WTC11 (cell line): ENCODE measurements at regions not wholly inside any gene's neighbourhood (a gene's known extent, or its start where the extent isn't known, plus 50 kb on each side); places are given as distances from the start of the nearest gene placed in this dataset.

Experiments used
- ATAC-seq: fragments of 200-7000 bp; cut with Tn5 transposase; 2 replicates; pipeline ENCODE4 v1.10.0; 2021; ENCODE audit warnings: mild to moderate bottlenecking, moderate library complexity
- CTCF ChIA-PET: fragments of 300-600 bp; sonication (Branson Sonifier 250); formaldehyde crosslinking; loops from one replicate; lab custom pipeline; 2021; ENCODE audit warnings: antibody characterized with exemption; lab: Charles Lee
- POLR2A ChIA-PET: fragments of 350-600 bp; sonication (Branson Sonifier 250); formaldehyde crosslinking; loops from one replicate; lab custom pipeline; 2021; ENCODE audit warnings: antibody characterized with exemption; lab: Charles Lee
- DNase-seq: peaks from one replicate; pipeline ENCODE4 v3.0.0; 2021; ENCODE audit warnings: low spot score
- H3K27ac Mint-ChIP-seq: 2 replicates; pipeline ENCODE4 v1.8.0; 2021; ENCODE audit warnings: mixed read lengths
- H3K27me3 Mint-ChIP-seq: 2 replicates; pipeline ENCODE4 v1.8.0; 2021; ENCODE audit warnings: low read depth, mild to moderate bottlenecking, moderate library complexity, mixed read lengths
- H3K36me3 Mint-ChIP-seq: 2 replicates; pipeline ENCODE4 v1.8.0; 2021; ENCODE audit warnings: mixed read lengths
- H3K4me1 Mint-ChIP-seq: 2 replicates; pipeline ENCODE4 v1.8.0; 2022; ENCODE audit warnings: mixed read lengths
- H3K4me3 Mint-ChIP-seq: 2 replicates; pipeline ENCODE4 v1.8.0; 2021; ENCODE audit warnings: mild to moderate bottlenecking, moderate library complexity, mixed read lengths
- H3K9me3 Mint-ChIP-seq: 2 replicates; pipeline ENCODE4 v1.8.0; 2021; ENCODE audit warnings: mixed read lengths
- AFF4 ChIP-seq: sonication (generic); formaldehyde crosslinking; IDR thresholded peaks from 2 replicates; pipeline ENCODE4 v1.8.1; 2023; ENCODE audit warnings: mild to moderate bottlenecking, missing genetic modification reagents, borderline replicate concordance
- CREB1 ChIP-seq: sonication (generic); formaldehyde crosslinking; IDR thresholded peaks from 2 replicates; pipeline ENCODE4 v1.8.0; 2023; ENCODE audit warnings: mild to moderate bottlenecking, missing genetic modification reagents
- ERG ChIP-seq: fragments of 250-450 bp; sonication (Bioruptor Pico); IDR thresholded peaks from 2 replicates; pipeline ENCODE4 v1.8.0; 2021; ENCODE audit warnings: mild to moderate bottlenecking
- FOXP1 ChIP-seq: sonication (generic); formaldehyde crosslinking; IDR thresholded peaks from 2 replicates; pipeline ENCODE4 v1.8.0; 2022; ENCODE audit warnings: missing genetic modification reagents, mild to moderate bottlenecking, moderate library complexity, borderline replicate concordance
- FOXP4 ChIP-seq: sonication (generic); formaldehyde crosslinking; IDR thresholded peaks from 2 replicates; pipeline ENCODE4 v1.8.0; 2022; ENCODE audit warnings: mild to moderate bottlenecking, missing genetic modification reagents
- OVOL2 ChIP-seq: fragments of 250-450 bp; sonication (Bioruptor Pico); IDR thresholded peaks from 2 replicates; pipeline ENCODE4 v1.9.0; 2021; ENCODE audit warnings: mild to moderate bottlenecking, borderline replicate concordance
- SOX15 ChIP-seq: fragments of 250-450 bp; sonication (Bioruptor Pico); IDR thresholded peaks from 2 replicates; pipeline ENCODE4 v1.9.0; 2021; ENCODE audit warnings: mild to moderate bottlenecking
- ZBTB43 ChIP-seq: sonication (generic); formaldehyde crosslinking; IDR thresholded peaks from 2 replicates; pipeline ENCODE4 v1.8.1; 2023; ENCODE audit warnings: mild to moderate bottlenecking, missing genetic modification reagents
- ZNF281 ChIP-seq: sonication (generic); formaldehyde crosslinking; IDR thresholded peaks from 2 replicates; pipeline ENCODE4 v1.8.0; 2023; ENCODE audit warnings: mild to moderate bottlenecking, missing genetic modification reagents
- ZNF671 ChIP-seq: fragments of 250-450 bp; sonication (Bioruptor Pico); IDR thresholded peaks from 2 replicates; pipeline ENCODE4 v1.8.0; 2021; ENCODE audit warnings: mild to moderate bottlenecking

GRCh38 chr12:67456431-67456901, 187.3 kb downstream of the CAND1 start:
- DNase-seq: no peak
- ChIA-PET CTCF (no interaction called here), POLR2A (no interaction called here)
- ATAC-seq: no peak
- no peaks in the 10 kb centered on the region for H3K9me3 Mint-ChIP-seq
- H3K27me3 Mint-ChIP-seq: no peaks in the 10 kb centered on the region; the same call in 1 of the 2 replicates
- no peak overlapping the region for H3K4me3 Mint-ChIP-seq
- peaks cover 9% of the 10 kb centered on the region; the same call in 1 of the 2 replicates for H3K4me1 Mint-ChIP-seq
- no peak overlapping the region for H3K27ac Mint-ChIP-seq
- no peak for TF ChIP-seq SOX15
- no peak for TF ChIP-seq ZNF281 (CRISPR knock-in tag)
- no peaks in the 10 kb centered on the region for H3K36me3 Mint-ChIP-seq

GRCh38 chr12:67457136-67457535, 188.0 kb downstream of the CAND1 start:
- H3K4me3 Mint-ChIP-seq: no peak overlapping the region
- DNase-seq (no peak), ATAC-seq (no peak)
- no peak overlapping the region for H3K27ac Mint-ChIP-seq
- CTCF ChIA-PET: no interaction called here
- H3K27me3 Mint-ChIP-seq: no peaks in the 10 kb centered on the region; the same call in 1 of the 2 replicates
- no peak for TF ChIP-seq CREB1 (CRISPR knock-in tag)
- no peaks in the 10 kb centered on the region for H3K9me3 Mint-ChIP-seq
- no peaks in the 10 kb centered on the region for H3K36me3 Mint-ChIP-seq
- H3K4me1 Mint-ChIP-seq: peaks cover 9% of the 10 kb centered on the region; the same call in 1 of the 2 replicates
- POLR2A ChIA-PET: no interaction called here

GRCh38 chr12:67457778-67458665, 188.9 kb downstream of the CAND1 start:
- H3K27ac Mint-ChIP-seq: no peak overlapping the region
- peaks cover 9% of the 10 kb centered on the region; the same call in 1 of the 2 replicates for H3K4me1 Mint-ChIP-seq
- no peaks in the 10 kb centered on the region for H3K36me3 Mint-ChIP-seq
- no peak overlapping the region for H3K4me3 Mint-ChIP-seq
- no peaks in the 10 kb centered on the region; the same call in 1 of the 2 replicates for H3K27me3 Mint-ChIP-seq
- DNase-seq: no peak
- ChIA-PET CTCF (no interaction called here), POLR2A (no interaction called here)
- ATAC-seq: peak; percentile 24; the same call in 1 of the 2 replicates
- no peak for TF ChIP-seq ERG (CRISPR knock-in tag)
- no peak for TF ChIP-seq OVOL2 (CRISPR knock-in tag)
- no peak for TF ChIP-seq FOXP1 (CRISPR knock-in tag)
- no peak for TF ChIP-seq ZNF281 (CRISPR knock-in tag)
- no peak for TF ChIP-seq ZBTB43
- TF ChIP-seq FOXP4: no peak
- TF ChIP-seq ZNF671 (CRISPR knock-in tag): no peak
- no peak for TF ChIP-seq AFF4 (CRISPR knock-in tag)
- no peaks in the 10 kb centered on the region for H3K9me3 Mint-ChIP-seq
